C4-2B (cell line): ENCODE measurements at regions not wholly inside any gene's neighbourhood (a gene's known extent, or its start where the extent isn't known, plus 50 kb on each side); places are given as distances from the start of the nearest gene placed in this dataset.

Experiments
- H3K27ac ChIP-seq: fragments of 450-650 bp; 2 replicates; pipeline ENCODE4 v1.5.1; 2017
- CTCF ChIP-seq: fragments of 450-650 bp; conservative IDR thresholded peaks from 2 replicates; pipeline ENCODE4 v1.5.1; 2017; ENCODE audit warnings: mild to moderate bottlenecking
- ZFX ChIP-seq: fragments of 450-650 bp; IDR thresholded peaks from 2 replicates; pipeline ENCODE4 v1.6.1; 2017

DNA sequence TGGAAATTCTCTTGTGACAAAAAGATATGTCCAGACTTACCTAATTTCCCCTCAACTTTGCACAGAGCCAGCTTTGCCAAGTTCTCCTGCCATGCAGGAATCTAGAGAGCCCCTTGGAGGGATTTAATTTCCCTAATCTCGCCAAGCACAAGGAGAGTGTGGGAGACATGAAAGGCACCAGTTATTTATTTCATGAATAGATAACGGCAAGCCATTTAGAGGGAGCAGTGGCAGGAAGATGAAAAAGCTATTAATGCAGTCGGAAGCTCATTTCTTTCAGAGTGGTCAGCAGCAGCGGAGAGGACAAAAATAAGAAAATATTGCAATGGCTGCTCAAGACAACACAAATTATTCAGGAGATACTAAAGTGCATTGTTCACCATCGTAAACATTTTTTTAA, 150.9 kb upstream of the WSCD2 start:
- no peak for TF ChIP-seq ZFX
- TF ChIP-seq CTCF: no peak
- no peak overlapping the region for H3K27ac ChIP-seq

GRCh38 chr12:107978641-107979040, 150.4 kb upstream of the WSCD2 start:
- no peak overlapping the region for H3K27ac ChIP-seq
- TF ChIP-seq CTCF (no peak), ZFX (no peak)

- TF ChIP-seq ZFX (no peak), CTCF (no peak)
- H3K27ac ChIP-seq: no peak overlapping the region
These were observed 145.2 kb upstream of the WSCD2 start for GRCh38 chr12:107983756-107984472.

DNA sequence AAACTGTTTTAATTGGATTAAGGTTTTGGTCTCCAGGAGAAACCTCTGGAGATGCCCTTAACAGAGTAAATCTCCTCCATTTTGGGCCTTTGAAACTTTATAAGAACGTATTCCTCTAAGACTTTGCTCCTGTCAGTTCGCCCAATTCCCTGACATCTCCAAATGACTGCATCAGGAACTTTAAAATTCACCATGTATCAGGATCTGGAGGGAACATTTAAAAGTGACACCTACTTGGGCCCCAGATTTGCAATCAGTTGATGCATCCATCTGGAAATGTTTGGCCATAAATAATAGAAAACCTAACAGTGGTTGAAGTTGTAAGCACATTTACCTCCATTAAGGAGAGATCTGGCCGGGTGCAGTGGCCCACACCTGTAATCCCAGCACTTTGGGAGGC, 144.1 kb upstream of the WSCD2 start:
- TF ChIP-seq ZFX: no peak
- no peak for TF ChIP-seq CTCF
- H3K27ac ChIP-seq: no peak overlapping the region

- TF ChIP-seq ZFX: no peak
- H3K27ac ChIP-seq: no peak overlapping the region
These were observed 142.9 kb upstream of the WSCD2 start for GRCh38 chr12:107986183-107986582.

DNA sequence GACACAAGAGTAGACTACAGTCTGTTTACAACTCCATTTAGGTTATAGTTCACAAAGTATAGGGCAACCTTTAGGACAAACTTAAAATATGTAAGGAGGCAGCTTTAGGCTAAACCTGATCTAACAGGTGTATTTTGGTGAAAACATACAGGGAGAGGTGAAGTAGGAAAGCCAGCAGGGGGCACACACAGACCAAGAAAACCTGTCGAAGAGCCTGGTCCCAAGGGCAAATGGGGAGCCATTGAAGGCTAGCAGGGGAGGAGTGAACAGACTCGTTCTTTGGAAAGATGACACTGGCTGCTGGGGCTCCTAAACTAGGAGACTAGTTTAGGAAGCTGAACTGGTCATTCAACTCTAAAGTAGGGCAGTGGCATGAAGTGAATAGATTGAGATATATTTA, 138.8 kb upstream of the WSCD2 start:
- H3K27ac ChIP-seq: no peak overlapping the region
- TF ChIP-seq CTCF: peak; percentile 39
- no peak for TF ChIP-seq ZFX

- TF ChIP-seq ZFX (no peak), CTCF (no peak)
- H3K27ac ChIP-seq: no peak overlapping the region
These were observed 137.1 kb upstream of the WSCD2 start for GRCh38 chr12:107992029-107992428.

DNA sequence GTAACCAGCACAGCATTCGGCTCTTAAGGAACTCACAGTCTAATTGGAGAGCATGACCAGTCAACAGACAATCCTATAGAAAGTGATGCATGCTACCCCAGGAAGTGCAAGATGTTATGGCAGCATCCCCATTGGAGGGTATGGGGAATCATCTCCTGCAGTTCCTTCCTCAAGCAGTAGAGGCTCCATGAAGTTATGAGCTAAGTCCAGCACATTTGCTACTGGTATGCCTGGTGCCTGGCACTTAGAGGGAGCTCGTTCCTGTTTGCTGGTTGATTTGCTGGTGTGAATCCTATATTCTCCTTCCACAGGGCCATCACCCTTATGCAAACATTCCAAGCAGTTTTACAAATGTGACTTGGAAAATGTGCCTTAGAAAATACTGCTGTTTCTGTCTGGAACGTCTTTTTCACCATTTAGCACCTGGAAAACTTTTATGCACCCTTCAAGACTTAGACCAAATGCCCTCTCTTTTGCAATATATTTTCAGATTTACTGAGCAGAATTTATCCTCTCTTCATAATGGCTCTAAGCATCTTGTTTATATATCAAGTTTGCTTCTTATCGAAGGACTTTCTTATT, 136.1 kb upstream of the WSCD2 start:
- peak; percentile 59 for TF ChIP-seq CTCF
- TF ChIP-seq ZFX: no peak
- no peak overlapping the region for H3K27ac ChIP-seq
